Stimulated activated CD4-positive, alpha-beta T cell treated with anti-CD3 and anti-CD28 coated beads, Interleukin-12 subunit alpha, Interleukin-12 subunit beta, amount 100 ng/mL, for 48 hours (primary cell): ENCODE measurements at regions not wholly inside any gene's neighbourhood (a gene's known extent, or its start where the extent isn't known, plus 50 kb on each side); places are given as distances from the start of the nearest gene placed in this dataset.
A peak's percentile ranks its signal among the peaks of the same experiment; 100 is the strongest.

Source experiments
- DNase-seq, 3 donors: peaks; one replicate each; pipeline ENCODE4 v3.0.0-alpha.2; 2020; ENCODE audit warnings: low read depth in 2 of 3, low spot score in 1 of 3

- DNase-seq = no peak
These were observed 170.1 kb upstream of the GBE1 start for GRCh38 chr3:81931265-81932251.

GRCh38 chr3:81929697-81930096, 168.3 kb upstream of the GBE1 start:
- DNase-seq = no peak

- DNase-seq = no peak
These were observed 166.4 kb upstream of the GBE1 start for GRCh38 chr3:81927811-81928210.

GRCh38 chr3:81925385-81925784, 163.9 kb upstream of the GBE1 start:
- no peak for DNase-seq

- no peak for DNase-seq
These were observed 161.6 kb upstream of the GBE1 start for GRCh38 chr3:81923038-81923437.

GRCh38 chr3:81922404-81922803, 161.0 kb upstream of the GBE1 start:
- DNase-seq = no peak

- DNase-seq = no peak
These were observed 159.4 kb upstream of the GBE1 start for GRCh38 chr3:81920816-81921215.

GRCh38 chr3:81916890-81917289, 155.4 kb upstream of the GBE1 start:
- no peak for DNase-seq

- no peak for DNase-seq
These were observed 152.6 kb upstream of the GBE1 start for GRCh38 chr3:81913886-81914663.

- DNase-seq = no peak
These were observed 149.8 kb upstream of the GBE1 start for GRCh38 chr3:81911221-81911620.

- DNase-seq = peak in 1 of 3 donors; percentile 13
These were observed 148.9 kb upstream of the GBE1 start for GRCh38 chr3:81910244-81910852.

GRCh38 chr3:81909796-81910195, 148.4 kb upstream of the GBE1 start:
- no peak for DNase-seq

GRCh38 chr3:81908561-81908960, 147.1 kb upstream of the GBE1 start:
- DNase-seq = no peak

- no peak for DNase-seq
These were observed 136.9 kb upstream of the GBE1 start for GRCh38 chr3:81898336-81898735.

- no peak for DNase-seq
These were observed 133.2 kb upstream of the GBE1 start for GRCh38 chr3:81894598-81894997.

- no peak for DNase-seq
These were observed 129.8 kb upstream of the GBE1 start for GRCh38 chr3:81891055-81891895.

GRCh38 chr3:81888914-81889557, 127.6 kb upstream of the GBE1 start:
- no peak for DNase-seq

GRCh38 chr3:81887448-81887847, 126.0 kb upstream of the GBE1 start:
- DNase-seq = no peak

GRCh38 chr3:81886081-81886480, 124.6 kb upstream of the GBE1 start:
- no peak for DNase-seq

- no peak for DNase-seq
These were observed 123.3 kb upstream of the GBE1 start for GRCh38 chr3:81884791-81885190.
